GM10266 (cell line): ENCODE measurements at regions not wholly inside any gene's neighbourhood (a gene's known extent, or its start where the extent isn't known, plus 50 kb on each side); places are given as distances from the start of the nearest gene placed in this dataset.

Source experiments
- DNase-seq: peaks from one replicate; pipeline ENCODE4 v3.0.0; 2012; ENCODE audit errors: extremely low spot score
- CTCF ChIP-seq: IDR thresholded peaks from 2 replicates; pipeline ENCODE4 v1.5.1; 2012; ENCODE audit warnings: mild to moderate bottlenecking, low read depth; ENCODE audit not compliant: control insufficient read depth, insufficient read depth; ENCODE audit errors: missing control alignments

GRCh38 chr9:91078369-91078695 is 276.7 kb downstream of the SYK start:
- DNase-seq: no peak

GRCh38 chr9:91082731-91083130 is 279.0 kb downstream of the AUH start:
- TF ChIP-seq CTCF: no peak
- DNase-seq: no peak

More at GRCh38 chr9:91078369-91078695, 276.7 kb downstream of the SYK start:
- no peak for TF ChIP-seq CTCF

- DNase-seq: no peak
Observed at GRCh38 chr9:91084896-91085516, 276.7 kb downstream of the AUH start.

GRCh38 chr9:91085517-91086291 is 276.0 kb downstream of the AUH start:
- no peak for TF ChIP-seq CTCF
- DNase-seq: no peak

More at GRCh38 chr9:91084896-91085516, 276.7 kb downstream of the AUH start:
- no peak for TF ChIP-seq CTCF

- DNase-seq: no peak
- no peak for TF ChIP-seq CTCF
Observed at GRCh38 chr9:91086657-91087461, 274.9 kb downstream of the AUH start.

- no peak for DNase-seq
- TF ChIP-seq CTCF: no peak
Observed at GRCh38 chr9:91087462-91087759, 274.3 kb downstream of the AUH start.
